NCI-H2227 (cell line): ENCODE measurements at regions not wholly inside any gene's neighbourhood (a gene's known extent, or its start where the extent isn't known, plus 50 kb on each side); places are given as distances from the start of the nearest gene placed in this dataset.

ENCODE experiments used
- DNase-seq: peaks from one replicate; lab custom pipeline; 2025; ENCODE audit not compliant: unreplicated experiment; lab: John Stamatoyannopoulos, UW

GRCh38 chr7:36088966-36089365 lies 64.1 kb upstream of the EEPD1 start:
- no peak for DNase-seq

- no peak for DNase-seq
Measured at GRCh38 chr7:36090976-36091873, 61.8 kb upstream of the EEPD1 start.

- DNase-seq, result no peak
Measured at GRCh38 chr7:36091874-36092176, 61.2 kb upstream of the EEPD1 start.

GRCh38 chr7:36092221-36092771 lies 60.8 kb upstream of the EEPD1 start:
- no peak for DNase-seq

DNA sequence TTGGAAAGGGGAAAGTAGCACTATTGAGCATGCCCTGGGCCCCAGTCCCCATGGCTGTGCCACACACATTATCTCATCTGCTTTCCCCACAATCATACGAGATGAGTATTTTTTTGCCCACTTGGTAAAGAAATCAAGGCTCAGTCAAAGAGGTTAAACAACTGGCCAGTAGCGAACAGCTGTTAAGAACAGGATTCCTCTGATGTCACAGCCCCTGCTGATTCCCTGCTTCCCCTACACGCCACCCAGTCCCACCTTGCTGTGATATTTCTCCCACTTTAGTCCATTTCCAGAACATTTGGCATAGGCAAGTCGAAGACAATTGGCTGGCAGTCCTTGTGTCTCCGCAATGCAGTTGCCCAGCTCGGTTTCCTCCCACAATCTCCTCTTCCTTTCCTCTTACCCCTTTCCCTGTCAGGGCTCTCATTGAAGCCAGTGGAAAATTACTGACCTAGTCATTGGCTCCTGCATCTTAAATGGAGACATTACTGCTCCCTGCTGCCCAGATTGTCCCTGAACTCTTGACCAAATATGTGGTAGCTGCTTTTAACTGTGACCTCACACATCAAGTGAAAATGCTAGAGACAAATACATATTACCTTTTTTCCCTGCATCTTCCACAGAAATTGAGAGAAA lies 56.5 kb upstream of the EEPD1 start:
- no peak for DNase-seq

GRCh38 chr7:36098096-36098495 lies 55.0 kb upstream of the EEPD1 start:
- DNase-seq, result no peak

- DNase-seq, result no peak
Measured at GRCh38 chr7:36100226-36100625, 52.8 kb upstream of the EEPD1 start.

GRCh38 chr7:36100634-36101033 lies 52.4 kb upstream of the EEPD1 start:
- DNase-seq, result no peak
